ENCODE measurements at regions not wholly inside any gene's neighbourhood (a gene's known extent, or its start where the extent isn't known, plus 50 kb on each side); places are given as distances from the start of the nearest gene placed in this dataset.

GRCh38 chr6:145332011-145332410 lies 403.3 kb downstream of the EPM2A start:
- TF ChIP-seq SIX5 (IDR thresholded peaks at IDR 0.05; ENCODE audit: low read depth, low read length) (no peak), CTCF (IDR thresholded peaks at IDR 0.05; ENCODE audit: control extremely low read depth in 1 of 3, insufficient read depth in 1 of 3, low read depth in 1 of 3, low read length in 3 of 3) (no peak), BRCA1 (IDR thresholded peaks at IDR 0.05; ENCODE audit: low read depth, low read length) (no peak), SP1 (IDR thresholded peaks at IDR 0.05; ENCODE audit: low read depth, low read length) (no peak), EP300 (IDR thresholded peaks at IDR 0.05; ENCODE audit: borderline replicate concordance in 1 of 2, low read depth in 2 of 2, low read length in 2 of 2) (no peak)

Data from H1 (cell line).